SIG-M5 treated with dmso at 0.1 percent for 504 hours (cell line): ENCODE measurements at regions not wholly inside any gene's neighbourhood (a gene's known extent, or its start where the extent isn't known, plus 50 kb on each side); places are given as distances from the start of the nearest gene placed in this dataset.

ENCODE experiments used
- DNase-seq: peaks from one replicate; lab custom pipeline; 2025; ENCODE audit not compliant: unreplicated experiment; lab: John Stamatoyannopoulos, UW

GRCh38 chrX:110430293-110431076, 71.8 kb downstream of the RTL9 start:
- DNase-seq, result no peak

DNA sequence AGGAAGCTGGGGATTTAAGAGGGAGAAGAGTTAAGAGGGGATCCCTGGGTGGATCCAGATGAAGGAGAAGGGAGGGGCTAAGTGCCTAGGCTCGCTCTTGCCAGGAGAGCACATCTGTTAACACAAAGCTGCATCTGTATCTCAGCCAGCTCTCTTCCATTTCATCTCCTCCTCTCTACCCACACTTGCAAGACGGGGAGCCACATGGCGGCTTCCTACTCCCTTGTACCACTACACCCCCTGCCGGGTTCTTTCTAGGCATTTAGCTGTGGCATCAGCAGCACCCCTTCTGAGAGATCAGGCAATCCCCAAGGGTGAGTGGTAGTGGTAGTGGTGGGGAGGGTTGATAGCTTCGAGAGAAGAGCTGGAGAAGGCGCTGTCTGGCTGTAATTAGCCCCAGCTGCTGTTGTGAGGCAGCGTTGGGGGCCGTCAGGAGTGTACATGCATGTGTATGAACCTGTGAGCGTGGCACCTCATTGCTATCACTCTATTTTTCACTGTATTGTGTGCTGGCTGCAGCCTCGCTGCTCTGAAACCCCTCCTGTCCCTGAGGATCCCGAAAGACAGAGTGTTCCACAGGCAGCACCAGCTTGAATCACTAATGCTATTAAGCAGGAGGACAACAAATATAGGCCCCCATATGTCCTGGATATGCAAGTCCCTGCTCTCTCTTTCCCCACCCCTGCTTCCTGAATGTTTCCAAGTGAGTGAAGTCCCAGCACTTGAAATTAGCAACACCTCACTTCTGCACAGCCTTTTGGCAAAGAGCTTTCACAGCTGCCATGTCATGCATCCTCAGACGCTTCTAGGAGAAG, 73.7 kb downstream of the RTL9 start:
- no peak for DNase-seq

GRCh38 chrX:110432906-110433215, 74.2 kb downstream of the RTL9 start:
- DNase-seq, result no peak

DNA sequence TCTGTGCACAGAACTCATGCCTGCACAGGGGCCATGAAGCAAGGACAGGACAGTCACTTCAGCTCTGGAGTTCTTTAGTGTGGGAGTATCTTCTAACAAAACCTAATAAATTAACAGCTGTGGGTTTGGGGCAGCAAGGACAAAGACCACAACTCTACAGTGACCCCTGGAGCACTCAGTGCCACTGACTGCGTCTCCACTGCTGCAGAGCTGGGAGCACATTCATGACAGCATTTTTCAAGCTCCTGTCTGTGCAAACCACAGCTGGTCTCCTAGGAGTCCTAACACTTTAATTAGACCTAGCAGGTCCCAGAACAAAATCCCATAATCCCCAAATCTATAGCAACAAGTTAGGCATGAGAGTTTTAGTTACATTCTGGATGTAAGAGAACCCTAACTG, 76.5 kb downstream of the RTL9 start:
- no peak for DNase-seq

DNA sequence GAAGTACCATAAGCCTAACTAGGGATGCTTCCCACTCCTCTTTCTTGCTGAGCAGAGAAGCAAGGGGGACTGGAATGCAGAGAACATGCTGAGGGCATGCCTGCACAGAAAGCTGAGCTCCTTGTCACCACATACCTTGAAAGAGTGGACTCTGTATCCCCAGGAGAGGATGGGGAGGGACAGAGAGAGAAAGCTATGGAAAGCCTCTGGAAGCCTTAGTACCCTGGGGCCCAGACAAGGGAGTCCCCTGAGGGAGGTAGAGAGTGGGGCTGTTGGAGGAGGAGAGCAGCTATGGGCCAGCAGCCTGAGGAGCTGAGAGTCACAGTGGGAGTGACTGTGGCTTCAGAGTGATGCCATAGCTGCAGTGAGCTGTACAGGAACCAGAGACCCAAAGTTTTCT, 77.9 kb downstream of the RTL9 start:
- DNase-seq, result no peak

DNA sequence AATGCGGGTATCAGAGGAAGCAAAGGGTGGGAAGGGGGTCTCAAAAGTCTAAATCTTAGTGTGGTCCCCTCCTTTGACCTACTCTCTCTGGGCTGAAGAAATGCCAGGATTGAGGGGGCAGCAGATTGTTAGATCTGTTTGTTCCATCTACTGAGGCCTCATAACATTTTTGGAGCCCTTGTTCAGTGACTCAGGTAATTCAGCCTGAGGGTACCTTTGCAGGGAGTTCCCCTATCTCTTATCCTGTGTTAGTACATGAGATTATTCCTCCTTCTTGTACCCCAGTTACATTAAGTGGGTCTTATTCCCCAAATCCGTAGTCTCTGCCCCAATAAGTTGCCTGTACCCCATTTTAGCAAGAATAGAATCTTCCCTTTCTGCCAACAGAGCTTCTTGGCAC, 79.0 kb downstream of the RTL9 start:
- no peak for DNase-seq

DNA sequence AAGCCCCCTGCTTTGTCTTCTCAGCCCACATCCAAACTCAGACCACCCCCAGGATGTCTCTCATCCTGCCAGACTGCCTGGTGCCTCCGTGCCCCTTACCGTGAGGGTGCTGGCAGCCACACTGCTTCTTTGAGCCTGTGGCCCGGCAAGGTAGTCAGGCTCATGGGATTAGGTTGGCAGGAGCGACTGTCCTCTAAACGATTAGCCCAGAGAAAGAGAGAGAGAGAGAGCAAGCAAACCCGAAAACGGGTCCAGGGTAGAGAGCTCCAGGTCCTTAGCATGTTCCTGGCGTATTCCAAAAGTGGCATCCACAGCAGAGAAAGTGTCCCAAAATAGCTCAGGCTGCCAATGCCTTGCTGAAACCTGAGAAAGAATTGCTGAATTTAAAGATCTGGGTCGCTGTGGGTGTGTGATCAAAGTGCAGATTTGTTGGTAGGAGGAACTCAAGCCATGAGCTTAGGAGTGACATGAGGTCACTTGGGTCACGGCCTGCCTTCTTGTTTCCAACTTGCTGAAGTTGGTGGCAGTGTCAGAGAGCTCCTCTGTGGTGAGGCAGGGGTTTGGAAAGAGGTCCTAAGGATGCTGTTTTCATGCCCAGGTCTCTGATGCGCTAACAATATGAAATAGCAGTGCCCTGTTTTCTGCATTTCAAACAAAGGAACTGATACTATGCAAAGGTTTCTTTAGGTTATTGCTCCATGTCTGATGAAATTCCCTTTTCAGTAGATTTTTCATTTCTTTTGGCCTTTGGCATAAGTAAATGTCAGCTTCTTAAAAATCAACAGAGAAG, 81.6 kb downstream of the RTL9 start:
- no peak for DNase-seq

DNA sequence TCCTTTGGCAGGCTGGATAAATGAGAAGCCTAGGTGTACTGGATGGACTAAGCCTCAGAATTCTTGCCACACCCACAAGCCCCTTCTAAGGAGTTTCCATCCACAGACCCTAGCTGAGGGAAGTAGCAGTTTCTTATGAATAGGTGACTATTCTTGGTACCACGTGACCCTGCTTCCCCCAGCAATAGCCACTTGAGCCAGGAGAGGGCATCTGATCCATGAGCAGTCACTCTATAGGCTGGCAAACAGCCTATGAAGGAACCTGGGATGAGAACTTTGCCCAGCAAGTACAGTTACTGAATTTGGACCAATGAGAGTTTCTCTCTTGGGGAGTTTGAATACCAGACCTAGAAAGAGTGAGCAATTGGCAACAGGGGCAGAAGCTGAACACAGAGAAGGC, 84.0 kb downstream of the RTL9 start:
- DNase-seq, result peak; percentile 45

DNA sequence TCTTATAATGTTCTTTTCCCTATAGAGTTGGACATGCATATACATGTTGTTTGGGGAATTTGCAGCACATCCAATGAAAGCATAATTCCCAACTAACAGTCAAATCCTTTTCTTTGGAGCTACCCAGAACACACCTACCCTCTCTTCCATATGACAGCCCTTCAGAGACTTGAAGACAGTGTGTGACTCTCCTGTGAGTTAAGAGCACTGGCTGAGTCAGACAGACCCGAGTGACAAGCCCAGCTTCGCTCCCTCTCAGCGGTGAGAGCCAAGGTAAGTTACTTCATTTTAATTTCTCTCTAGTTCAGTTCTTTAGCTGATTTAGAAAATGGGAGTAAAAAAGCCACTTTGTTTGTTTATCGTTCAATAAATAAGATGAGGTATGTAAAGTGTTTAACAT, 86.3 kb downstream of the RTL9 start:
- no peak for DNase-seq

DNA sequence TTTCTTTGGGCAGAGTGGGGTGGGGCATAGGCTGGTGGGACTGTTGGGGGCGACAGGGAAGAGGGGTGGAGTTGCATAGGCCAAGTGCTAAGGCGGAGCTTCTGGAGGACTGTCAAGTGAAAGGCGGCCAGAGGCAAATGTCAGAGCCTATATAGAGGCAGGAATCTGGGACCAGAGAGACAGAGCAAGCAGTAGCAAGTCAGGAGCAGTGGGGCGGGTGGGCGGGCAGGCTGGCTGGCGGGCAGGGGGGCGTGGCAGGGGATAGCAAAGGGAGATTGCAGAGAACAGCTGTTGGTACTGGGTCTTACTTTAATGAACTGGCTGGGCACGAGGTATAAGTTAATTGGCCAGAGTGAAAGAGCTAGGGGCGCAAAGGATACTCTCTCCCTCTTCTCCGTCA, 89.8 kb downstream of the RTL9 start:
- no peak for DNase-seq

GRCh38 chrX:110449312-110449711, 90.7 kb downstream of the RTL9 start:
- DNase-seq, result no peak

GRCh38 chrX:110450050-110450449, 91.4 kb downstream of the RTL9 start:
- DNase-seq, result peak; percentile 42

DNA sequence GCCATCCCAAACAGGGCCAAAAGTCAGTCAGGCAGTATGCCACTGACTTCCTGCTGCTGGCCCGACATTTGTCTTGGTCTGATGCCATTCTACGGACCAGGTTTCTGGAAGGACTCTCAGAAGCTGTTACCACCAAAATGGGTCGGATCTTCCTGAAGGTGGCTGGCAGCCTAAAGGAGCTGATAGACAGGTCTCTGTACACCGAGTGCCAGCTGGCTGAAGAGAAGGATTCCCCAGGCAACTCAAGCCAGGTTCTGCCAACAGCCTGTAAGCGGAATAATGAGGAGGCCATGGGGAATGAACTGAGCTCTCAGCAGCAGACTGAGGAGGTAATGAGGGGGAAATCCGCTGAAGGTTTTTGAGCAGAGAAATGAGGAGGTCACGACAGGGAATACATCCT, 95.7 kb downstream of the RTL9 start:
- no peak for DNase-seq

DNA sequence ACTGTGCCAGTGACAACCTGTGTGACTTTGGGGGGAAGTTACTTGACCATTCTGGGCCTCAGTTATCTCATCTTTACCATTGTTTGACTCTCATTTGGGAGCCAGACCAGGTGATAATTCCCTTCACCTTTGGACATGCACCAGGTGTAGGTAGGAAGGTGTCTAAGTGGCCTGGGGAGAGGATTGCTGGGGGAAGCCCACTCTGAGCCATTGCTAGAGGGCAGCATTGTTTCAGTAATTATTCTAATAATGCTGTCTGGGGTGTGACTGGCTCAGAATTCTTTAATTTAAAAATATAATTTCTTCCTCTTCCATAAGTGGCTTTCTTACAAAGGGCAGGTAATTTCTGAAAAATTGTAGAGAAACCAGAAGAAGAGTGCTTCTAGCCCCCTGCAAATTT, 104.3 kb downstream of the RTL9 start:
- DNase-seq, result no peak

DNA sequence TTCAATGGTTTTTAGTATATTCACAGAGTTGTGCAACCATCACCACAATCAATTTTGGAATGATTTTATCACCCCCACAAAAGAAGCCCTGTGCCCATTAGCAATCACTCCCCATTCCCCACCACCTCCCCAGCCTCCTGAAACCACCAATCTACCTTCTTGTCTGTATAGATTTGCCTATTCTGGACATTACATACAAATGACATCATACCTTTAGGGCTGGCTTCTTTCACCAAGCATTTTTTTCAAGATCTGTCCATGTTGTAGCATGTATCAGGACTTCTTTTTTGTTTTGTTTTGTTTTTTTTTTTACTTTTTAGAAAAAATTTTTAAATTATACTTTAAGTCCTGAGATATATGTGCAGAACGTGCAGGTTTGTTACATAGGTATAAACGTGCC, 108.1 kb downstream of the RTL9 start:
- DNase-seq, result no peak

DNA sequence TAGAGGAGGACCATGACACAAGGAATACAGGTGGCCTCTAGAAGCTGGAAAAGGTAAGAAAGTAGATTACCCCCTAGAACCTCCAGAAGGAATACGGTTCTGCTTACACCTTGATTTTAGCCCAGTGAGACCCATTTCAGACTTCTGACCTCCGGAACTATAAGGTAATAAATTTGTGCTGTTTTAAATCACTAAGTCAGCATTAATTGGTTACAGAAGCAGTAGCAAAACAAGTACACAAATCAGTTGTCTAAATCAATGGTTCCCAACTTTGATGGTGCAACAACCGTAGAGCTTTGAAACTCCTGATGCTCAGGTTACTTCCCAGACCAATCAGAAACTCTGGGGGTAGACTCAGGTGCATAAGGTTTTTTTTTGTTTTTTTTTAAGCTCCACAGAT, 113.6 kb downstream of the RTL9 start:
- DNase-seq, result no peak

GRCh38 chrX:110477593-110478228, 119.1 kb downstream of the RTL9 start:
- DNase-seq, result no peak

DNA sequence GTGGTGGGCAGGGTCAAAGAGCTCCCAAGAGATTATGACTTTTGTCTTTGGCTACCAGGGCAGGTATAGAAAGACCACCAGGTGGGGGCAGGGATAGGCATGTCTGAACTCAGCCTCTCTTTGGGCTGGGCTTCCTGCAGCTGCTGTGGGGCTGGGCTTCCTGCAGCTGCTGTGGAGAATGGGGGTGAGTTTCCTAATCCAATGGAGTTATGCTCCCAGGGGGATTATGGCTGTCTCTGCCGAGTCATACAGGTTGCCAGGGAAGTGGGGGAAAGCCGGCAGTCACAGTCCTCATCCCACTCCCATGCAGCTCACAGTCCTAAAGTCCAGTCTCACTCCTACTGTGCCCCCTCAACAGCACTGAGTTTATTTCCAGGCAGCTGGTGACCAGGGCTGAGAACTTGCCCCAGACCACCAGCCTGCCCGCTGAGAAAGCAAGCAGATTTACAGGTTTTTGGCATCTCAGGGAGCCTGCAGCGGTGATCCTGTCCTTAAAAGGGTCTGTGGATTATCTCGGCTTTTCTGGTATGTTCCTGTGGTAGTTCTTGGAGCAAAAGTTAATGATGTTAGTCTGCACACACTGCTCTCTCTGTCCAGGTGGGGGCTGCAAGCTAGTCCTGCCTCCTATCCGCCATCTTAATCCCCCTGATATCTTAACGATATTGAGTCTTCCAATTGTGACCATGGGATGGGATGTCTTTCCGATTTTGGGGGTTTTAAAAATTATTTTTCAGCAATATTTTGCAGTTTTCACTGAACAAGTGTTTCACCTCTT, 133.4 kb downstream of the RTL9 start:
- no peak for DNase-seq

GRCh38 chrX:110504947-110505346, 146.3 kb downstream of the RTL9 start:
- DNase-seq, result no peak

DNA sequence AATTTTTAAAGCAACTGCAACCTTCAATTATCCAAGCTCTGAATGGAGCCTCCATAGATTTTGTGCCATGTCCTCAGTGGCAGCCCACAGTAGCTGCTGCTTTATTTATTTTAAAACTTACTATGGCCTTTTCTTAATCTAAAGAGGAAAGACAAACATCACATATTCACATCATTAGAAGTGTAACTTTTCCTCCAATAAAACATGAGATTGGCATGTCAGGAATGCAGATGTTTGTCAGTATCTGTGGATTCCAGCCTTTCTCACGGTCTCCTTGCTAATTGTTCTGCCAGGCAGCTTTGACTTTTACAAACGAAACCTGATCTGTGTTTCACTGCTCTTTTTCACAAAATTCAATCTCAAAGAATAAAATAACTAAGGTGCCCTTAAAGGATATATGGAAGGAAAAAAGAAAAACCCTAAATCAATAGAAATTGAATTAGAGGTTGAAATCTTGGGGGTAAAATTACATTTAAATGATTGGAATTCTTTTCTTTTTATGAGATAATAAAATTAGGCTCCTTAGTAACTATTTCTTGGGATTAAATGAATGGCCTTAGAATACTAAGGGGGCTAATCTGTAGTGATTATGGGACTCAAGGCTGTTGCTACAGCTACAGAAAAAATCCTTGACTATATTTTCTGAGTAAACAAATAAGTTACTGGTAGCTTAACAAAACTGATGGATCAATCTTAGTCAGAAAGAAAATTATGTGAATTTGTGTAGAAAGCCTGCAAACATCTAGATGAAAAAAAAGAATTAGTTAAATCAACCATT, 151.3 kb downstream of the RTL9 start:
- no peak for DNase-seq
